ENCODE measurements at regions not wholly inside any gene's neighbourhood (a gene's known extent, or its start where the extent isn't known, plus 50 kb on each side); places are given as distances from the start of the nearest gene placed in this dataset.
A peak's percentile ranks its signal among the peaks of the same experiment; 100 is the strongest.
"Not testable (repeated sequence)": the region's sequence is repeated elsewhere in the genome, so short reads cannot be mapped to it uniquely, and the experiment has no call there.

- no peak for DNase-seq (ENCODE audit: low spot score)
Measured at GRCh38 chrX:23061116-23061515, 61.4 kb downstream of the DDX53 start.

GRCh38 chrX:23062359-23062758 is 62.6 kb downstream of the DDX53 start:
- DNase-seq (ENCODE audit: low spot score), result no peak

DNA sequence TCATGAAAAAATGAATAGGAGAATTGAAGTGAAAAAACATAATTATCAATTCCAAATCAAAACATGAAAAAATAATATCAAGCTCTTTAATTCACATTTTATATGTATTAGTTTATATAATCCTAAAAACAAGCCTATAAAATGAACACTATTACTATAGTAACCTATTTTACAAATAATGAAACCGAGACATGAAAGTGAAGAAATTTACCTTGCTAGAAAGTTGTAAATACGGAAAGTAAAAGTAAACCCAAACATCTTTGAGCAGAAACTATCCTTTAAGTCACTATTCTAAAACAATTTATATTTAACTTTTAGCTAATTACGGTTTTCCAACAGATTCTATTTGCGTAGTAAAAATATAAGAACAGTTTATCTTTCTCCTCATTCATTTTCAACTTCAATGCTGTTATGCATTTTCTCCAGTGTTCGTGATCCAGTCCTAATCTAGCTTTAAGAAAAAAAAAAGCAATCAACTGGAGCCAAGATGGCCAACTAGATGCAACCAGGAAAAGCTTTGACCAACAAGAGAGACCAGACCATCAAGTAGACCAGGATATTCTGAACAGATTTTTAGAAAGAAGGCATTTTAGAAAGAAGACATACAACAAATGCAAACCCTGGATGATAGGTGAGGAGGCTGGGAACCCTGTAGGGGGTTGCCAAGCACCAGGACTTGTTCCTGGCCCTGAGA is 67.0 kb downstream of the DDX53 start:
- DNase-seq (ENCODE audit: low spot score), result no peak

DNA sequence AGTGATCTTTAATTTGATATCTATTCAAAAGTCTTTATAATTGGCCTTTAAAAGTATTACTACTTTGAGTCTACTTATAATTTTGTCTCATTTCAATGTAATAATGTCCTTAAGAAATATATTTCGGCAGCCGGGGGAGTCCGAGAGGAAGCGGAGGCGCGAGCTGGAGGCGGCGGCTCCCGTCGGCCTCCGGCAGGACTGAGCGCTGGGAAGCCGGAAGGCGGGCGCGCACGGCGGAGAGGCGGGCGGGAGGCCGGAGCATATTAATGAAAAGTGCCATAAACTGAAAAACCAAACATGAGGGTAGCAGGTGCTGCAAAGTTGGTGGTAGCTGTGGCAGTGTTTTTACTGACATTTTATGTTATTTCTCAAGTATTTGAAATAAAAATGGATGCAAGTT is 75.7 kb downstream of the DDX53 start:
- not testable (repeated sequence) for DNase-seq (ENCODE audit: low spot score)

DNA sequence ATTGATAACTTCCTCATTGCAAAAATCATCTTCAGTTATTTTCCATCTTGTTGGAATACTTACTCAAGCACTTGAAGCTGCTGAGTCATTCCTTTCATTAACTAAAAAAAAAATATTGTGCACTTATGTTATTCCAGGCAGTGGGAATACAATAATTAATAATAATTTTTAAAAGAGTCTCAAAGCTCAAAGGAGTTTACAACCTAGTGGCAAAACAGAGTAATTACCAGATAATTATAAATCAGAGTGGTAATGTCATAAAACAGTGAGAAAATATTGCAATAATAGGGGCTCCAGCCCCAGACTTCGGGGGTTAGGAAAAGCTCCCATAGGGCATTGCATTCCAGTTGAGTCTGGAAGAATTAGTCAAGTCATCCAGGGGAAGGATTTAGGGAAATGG is 79.6 kb downstream of the DDX53 start:
- no peak for DNase-seq (ENCODE audit: low spot score)

- no peak for DNase-seq (ENCODE audit: low spot score)
Measured at GRCh38 chrX:23100826-23101225, 101.1 kb downstream of the DDX53 start.

DNA sequence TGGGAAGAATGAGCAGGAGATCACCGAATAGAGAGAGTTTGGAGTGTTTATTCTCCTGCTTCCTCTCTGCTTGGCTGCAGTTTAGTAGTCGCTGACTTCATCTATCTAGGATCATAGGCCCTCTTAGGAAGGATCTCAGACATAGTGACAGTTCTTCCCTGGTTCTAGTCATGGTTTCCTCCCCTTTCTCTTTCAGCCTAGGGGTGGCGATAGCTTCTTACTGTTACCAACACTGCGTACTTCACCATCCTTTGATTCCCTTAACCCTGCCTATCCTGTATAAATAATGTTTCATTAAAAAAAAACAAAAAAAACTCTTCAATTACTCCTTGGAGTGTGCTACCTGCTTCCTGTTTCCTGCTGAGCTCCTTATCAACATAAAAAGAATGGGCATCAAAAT is 103.8 kb downstream of the DDX53 start:
- DNase-seq (ENCODE audit: low spot score), result no peak

- no peak for DNase-seq (ENCODE audit: low spot score)
Measured at GRCh38 chrX:23114241-23114640, 114.5 kb downstream of the DDX53 start.

GRCh38 chrX:23115651-23116050 is 115.9 kb downstream of the DDX53 start:
- DNase-seq (ENCODE audit: low spot score), result no peak

DNA sequence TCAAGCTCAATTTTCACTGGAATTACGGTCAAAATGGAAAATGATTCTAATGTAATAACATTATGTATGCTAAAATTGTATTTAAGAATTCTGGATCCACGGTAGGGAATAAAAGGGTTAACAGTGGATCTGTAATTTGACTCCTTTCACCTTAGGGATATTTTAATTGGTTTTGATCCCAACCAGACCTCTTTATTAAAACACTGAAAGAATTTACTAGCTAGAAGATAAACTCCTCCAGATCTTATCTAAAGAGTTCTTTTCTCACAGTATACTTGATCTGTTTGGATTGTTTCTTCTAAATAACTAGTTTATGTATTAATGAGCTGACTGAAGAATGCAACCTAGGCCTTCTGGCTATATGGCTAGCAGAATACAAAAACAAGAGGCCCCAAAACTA is 118.4 kb downstream of the DDX53 start:
- DNase-seq (ENCODE audit: low spot score), result no peak

DNA sequence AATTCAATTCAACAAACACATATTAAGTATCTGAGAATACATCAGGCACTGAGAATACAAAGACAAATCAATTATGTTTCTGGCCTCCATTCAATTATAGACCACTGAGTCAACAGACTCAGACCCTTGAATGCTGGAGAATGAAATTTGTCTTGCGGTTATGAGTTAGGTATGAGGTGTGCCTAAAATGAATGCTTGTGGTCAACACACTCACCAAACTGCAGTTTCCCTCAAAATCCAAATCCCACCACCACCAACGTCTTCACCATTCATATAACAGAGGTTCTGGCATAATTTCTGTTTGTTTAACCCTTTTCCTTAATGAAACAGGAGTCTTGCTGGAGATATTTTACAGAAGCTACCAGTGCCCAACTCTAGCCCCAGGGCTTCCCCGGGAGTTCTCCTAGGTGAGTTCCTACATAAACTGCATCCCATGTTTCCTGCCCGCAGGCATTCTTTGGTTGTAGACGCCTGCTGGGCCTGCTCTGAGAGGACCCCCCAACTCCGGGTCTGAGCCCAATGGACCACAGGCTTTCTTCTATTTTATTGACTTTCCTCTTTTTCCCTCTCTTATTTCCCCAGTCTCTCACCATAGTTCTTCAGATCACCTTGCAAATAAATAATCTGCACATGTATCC is 119.2 kb downstream of the DDX53 start:
- DNase-seq (ENCODE audit: low spot score), result no peak

GRCh38 chrX:23127586-23127985 is 127.8 kb downstream of the DDX53 start:
- peak; percentile 78 for DNase-seq (ENCODE audit: low spot score)

DNA sequence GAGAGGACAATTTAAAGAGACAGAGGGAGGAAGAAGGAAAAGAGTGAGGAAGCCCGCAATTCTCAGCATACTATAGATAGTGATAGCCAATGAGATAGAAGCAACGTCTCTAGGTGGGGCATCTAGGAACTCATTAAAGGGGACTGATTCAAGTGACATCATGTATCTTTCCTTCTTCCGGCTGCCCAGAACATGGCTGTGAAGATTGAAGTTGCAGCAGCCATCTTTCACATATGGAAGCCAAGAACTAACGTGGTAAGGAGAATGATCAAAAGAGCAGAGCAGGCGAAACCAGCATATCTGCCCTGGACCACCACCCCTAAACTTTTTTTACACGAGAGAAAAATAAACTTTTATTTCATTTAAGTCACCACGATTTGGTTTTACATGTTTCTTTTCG is 133.8 kb downstream of the DDX53 start:
- no peak for DNase-seq (ENCODE audit: low spot score)

- DNase-seq (ENCODE audit: low spot score), result no peak
Measured at GRCh38 chrX:23134136-23134535, 134.4 kb downstream of the DDX53 start.

- DNase-seq (ENCODE audit: low spot score), result no peak
Measured at GRCh38 chrX:23136816-23137215, 137.1 kb downstream of the DDX53 start.

GRCh38 chrX:23168291-23168690 is 166.4 kb upstream of the PTCHD1 start:
- no peak for DNase-seq (ENCODE audit: low spot score)

DNA sequence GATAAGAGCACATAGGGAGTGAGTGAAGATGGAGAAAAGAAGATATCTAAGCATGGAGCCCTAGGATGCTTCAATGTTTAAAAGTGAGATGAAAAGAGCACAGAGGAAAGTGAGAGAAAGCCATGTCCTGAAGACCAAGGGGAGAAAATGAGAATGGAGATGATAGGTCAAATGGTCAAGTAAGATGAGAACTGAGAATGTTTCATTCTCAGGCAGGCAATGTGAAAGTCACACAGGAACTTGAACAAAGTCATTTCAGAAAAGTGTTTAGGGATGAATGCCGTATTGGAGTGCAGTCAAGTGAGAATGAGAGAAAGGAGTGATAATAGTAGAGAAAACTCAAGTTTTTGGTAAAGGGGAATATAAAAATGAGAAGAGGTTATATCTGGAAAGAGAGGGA is 148.7 kb upstream of the PTCHD1 start:
- DNase-seq (ENCODE audit: low spot score), result no peak

GRCh38 chrX:23187819-23188218 is 146.8 kb upstream of the PTCHD1 start:
- DNase-seq (ENCODE audit: low spot score), result no peak

- no peak for DNase-seq (ENCODE audit: low spot score)
Measured at GRCh38 chrX:23194885-23195554, 139.6 kb upstream of the PTCHD1 start.

DNA sequence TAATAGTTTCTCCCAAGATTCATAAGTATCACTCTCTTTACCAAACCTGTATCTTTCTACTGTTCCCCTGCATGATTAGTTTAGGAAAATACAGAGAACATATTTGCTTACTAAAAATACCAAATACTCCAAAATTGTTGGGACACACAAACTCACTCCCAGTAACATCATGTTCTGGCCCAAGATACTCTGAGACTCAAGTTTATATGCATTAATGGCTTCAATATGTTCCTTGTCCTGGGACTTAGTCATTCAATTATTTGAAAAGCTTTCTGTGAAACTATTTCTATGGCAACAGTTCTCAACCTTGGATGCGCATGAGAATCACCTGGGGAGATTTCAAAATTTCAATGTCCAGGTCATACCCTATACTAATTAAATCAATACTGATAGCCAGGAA is 138.9 kb upstream of the PTCHD1 start:
- no peak for DNase-seq (ENCODE audit: low spot score)

DNA sequence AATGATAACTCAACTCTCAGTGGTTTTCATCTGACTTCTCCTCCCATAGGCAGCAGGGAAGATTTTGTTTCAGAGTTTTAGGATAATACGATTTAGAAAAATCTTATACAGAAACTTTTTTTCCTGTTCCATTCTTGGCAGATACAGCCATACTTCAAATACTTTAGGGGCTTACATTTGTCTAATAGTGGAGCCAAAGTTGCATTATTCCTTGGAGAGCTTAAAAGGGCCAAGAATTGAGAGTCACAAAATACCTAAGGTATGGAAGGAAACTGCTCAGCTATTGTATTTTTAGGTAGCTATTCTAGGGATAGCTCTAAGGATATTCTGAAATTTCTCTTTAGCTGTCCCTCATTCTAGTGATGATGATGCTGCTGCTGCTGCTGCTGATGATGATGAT is 132.9 kb upstream of the PTCHD1 start:
- DNase-seq (ENCODE audit: low spot score), result no peak

DNA sequence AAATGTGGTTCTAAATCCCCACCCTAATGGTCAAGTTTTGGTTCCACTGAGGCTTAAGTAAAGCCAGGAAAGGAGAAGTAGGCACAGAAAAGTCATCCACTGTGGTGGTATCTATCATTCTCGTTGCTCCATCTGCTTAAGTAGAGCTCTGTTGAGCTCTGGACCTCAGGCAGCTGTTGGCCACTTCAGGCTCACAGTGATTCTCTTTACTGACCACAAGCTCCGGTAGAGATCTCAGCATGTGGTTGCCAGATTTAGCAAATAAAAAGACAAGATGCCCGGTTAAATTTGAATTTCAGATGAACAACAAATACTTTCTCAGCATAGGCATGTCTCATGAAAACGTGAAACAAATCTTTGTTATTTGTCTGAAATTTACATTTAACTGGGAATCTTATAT is 132.3 kb upstream of the PTCHD1 start:
- no peak for DNase-seq (ENCODE audit: low spot score)

DNA sequence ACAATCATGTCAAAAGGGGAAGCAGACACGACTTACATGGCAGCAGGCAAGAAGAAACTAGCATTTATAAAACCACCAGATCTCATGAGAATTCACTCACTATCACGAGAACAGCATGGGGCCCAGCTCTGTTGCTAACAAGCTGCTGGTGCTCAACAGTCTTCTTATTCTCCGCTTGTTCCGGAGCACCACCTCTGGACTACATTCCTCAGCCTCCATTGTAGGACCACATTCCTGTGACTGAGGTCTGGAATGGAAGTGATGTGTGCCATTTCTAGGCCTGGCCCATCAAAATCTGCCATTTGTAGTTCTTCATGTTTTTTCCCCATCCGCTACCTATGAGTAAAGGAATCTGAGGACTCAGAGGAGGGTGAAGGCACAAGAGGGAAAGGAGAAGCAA is 111.5 kb upstream of the PTCHD1 start:
- no peak for DNase-seq (ENCODE audit: low spot score)

- no peak for DNase-seq (ENCODE audit: low spot score)
Measured at GRCh38 chrX:23228454-23228853, 106.2 kb upstream of the PTCHD1 start.

All from cerebellar cortex (tissue), 1 donor.